Activated CD4-positive, alpha-beta T cell treated with anti-CD3 and anti-CD28 coated beads, Interleukin-2, Interleukin-4, amounts not matched to agents 100 ng/mL and 50 ng/mL, durations not matched to agents 16 hours and 8 hours (primary cell): ENCODE measurements at regions not wholly inside any gene's neighbourhood (a gene's known extent, or its start where the extent isn't known, plus 50 kb on each side); places are given as distances from the start of the nearest gene placed in this dataset.
"Not testable (repeated sequence)": the region's sequence is repeated elsewhere in the genome, so short reads cannot be mapped to it uniquely, and the experiment has no call there.

Experiments
- DNase-seq: peaks from one replicate; pipeline ENCODE4 v3.0.0-alpha.2; 2020; ENCODE audit warnings: low spot score

DNA sequence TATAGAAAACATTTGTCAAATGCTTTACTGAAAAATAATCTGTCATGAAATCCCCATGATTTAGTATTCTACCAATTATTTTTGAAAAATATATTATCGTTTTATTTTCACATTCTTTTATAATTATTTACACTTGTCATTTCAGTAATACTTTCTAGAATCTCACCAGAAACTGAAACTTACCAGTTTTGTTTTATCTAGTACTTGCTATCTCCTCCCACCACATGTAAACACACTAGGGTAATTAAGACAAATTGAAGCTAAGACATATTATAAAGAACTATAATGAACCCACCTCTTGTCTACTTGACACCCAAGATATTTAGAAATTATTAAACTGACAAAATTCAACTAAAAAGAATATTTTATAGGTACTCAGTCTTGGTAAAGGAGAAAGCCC is 51.5 kb upstream of the GRM3 start:
- no peak for DNase-seq

DNA sequence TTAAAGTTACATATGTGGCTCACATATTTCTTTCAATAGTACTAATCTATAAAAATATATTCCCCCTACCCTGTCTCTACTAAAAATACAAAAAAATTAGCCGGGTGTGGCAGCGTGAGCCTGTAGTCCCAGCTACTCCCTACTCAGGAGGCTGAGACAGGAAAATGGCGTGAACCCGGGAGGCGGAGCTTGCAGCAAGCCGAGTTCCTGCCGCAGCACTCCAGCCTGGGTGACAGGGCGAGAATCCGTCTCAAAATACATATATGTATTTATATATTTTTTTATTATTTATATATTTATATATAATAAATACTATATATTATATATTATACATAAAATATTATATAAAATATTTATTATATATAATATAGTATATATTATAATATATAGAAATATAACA is 69.7 kb upstream of the GRM3 start:
- DNase-seq = no peak

DNA sequence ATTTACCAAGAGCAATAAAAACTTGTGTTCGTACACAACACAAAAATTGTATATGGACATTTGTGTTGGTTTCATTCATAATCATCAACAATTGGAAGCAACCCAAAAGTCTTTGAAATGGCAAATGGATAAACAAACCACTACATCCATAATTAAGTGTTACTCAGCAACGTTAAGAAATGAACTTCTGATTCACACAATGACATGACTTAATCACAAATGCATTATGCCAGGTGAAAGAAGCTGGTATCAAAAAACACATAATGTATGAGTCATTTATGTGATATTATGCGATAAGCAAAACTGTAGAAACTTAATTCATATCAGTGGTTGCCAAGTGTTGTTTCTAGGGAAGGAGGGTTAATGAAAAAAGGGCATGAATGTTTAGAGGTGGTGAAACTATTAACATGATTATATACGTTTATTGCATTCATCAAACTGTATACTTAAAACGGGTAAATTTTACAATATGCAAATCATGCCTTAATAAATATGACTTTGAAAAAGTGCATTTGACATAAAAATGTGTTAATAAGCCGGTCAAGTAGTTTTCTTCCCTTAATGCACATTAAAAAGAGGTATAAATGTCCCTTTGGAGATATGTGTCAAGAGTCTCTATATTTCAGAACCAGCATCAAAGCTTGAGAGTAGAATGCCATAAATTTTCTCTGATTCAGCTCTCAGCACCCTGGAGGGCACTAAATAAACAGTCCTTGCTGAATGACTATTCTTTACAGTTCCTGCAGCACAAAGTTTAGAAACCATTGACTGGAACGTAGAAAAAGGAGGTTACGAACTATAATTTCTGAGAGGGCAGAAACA is 84.8 kb upstream of the GRM3 start:
- no peak for DNase-seq

DNA sequence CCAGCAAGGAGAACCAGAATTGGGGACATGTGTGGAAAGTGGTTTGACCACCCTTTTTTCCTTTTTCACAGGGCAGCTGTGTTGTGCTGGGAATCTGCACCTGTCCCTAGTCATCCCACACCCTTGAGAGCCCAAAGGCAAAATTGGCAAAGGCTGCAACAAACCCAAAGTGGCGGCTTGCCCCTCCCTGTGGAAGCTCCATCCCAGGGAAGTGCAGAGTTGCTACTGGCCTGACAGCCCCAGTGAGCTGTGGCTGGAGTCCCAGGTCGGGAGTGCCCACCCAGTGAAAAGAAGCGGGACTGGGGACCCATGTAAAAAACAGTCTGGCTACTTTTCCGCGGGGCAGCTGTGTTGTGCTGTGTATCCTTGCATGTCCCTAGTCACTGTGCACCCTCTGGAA is 109.1 kb upstream of the GRM3 start:
- DNase-seq = no peak

- no peak for DNase-seq
Measured at GRCh38 chr7:86504229-86504628, 139.5 kb upstream of the GRM3 start.

GRCh38 chr7:86499986-86500385 is 143.7 kb upstream of the GRM3 start:
- no peak for DNase-seq

- DNase-seq = no peak
Measured at GRCh38 chr7:86485827-86486226, 157.9 kb upstream of the GRM3 start.

DNA sequence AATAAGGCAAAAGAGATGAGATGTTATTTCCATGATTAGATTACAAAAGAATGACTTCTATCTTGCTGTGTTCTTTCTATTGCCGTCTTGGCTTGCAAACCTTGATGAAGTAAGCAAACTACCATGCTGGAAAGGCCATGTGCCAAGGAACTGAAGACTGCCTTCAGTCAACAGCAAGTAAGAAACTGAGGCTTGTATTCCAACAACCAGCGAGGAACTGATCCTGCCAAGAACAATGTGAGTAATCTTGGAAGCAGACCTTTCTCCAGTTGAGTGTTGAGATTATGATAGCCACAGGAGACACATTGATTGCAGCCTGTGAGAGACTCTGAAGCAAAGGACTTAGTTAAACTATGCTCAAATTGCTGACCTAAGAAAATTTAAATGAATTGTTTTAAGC is 164.6 kb upstream of the GRM3 start:
- no peak for DNase-seq

GRCh38 chr7:86477343-86477935 is 166.3 kb upstream of the GRM3 start:
- no peak for DNase-seq

GRCh38 chr7:86470763-86471162 is 172.9 kb upstream of the GRM3 start:
- DNase-seq = no peak

DNA sequence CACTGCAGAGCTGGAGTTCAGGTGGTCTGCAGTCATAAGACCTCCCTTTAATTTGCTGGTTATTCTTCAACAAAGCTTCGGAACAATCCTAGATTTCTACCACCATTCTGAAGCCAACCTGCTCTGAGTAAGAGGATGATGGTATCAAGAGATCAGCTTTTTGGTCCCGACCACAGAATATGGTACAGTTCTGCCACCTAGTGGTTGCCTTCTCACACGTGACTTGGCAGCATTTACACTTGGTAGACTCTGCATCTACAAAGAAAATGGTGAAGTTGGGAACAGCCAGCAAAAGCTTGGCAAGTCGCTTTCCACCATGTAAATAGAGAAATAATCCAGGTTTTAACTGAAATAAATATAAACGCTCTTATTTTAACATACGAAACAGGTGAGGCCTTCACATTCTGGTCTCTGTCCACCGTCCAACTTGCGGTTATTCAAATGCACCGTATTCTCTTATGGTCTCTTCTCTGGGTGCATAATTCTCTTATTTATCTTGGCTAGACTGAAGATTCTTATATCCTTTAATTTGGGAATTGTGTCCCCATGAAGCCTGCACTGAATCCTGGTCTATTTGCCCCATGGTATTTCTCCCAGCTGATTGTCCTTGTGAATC is 173.9 kb upstream of the GRM3 start:
- peak; percentile 69 for DNase-seq

DNA sequence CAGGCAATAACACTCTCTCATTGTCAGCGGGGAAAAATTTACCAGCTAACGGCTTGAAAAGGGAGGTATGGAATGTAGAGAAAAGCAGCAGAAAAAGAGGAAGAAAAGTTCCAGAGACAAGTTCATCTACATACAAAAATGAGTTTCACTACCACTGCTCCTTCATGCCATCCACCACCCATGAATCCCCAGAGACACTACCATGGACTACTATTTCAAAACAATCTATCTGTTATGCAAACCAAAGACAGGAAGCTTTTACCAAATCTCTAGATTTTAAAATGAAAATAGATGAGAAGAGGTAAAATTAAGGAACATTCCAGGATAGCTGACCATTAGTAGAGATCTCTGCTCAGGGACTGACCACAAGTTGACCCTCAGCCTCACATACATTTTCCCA is 189.0 kb upstream of the GRM3 start:
- no peak for DNase-seq

- DNase-seq = no peak
Measured at GRCh38 chr7:86453454-86453853, 190.3 kb upstream of the GRM3 start.

DNA sequence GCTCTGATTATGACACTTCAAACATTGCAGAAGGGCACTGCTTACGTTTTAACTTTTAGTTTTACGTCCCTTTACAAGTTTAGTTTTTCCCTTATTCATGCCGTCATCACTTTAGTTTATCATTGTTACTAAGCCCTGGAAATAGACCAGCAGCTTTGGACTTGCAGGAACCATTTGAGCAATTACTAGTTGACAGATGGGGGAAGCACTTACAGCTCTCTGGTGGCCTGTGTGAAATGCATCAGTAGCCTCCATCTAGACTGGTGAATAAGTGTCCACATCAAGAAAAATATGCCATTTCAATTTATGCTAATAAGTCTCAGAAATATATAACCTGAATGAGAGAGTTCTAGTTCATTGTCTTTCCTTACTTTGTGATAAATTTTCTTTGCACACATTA is 194.9 kb upstream of the GRM3 start:
- no peak for DNase-seq

DNA sequence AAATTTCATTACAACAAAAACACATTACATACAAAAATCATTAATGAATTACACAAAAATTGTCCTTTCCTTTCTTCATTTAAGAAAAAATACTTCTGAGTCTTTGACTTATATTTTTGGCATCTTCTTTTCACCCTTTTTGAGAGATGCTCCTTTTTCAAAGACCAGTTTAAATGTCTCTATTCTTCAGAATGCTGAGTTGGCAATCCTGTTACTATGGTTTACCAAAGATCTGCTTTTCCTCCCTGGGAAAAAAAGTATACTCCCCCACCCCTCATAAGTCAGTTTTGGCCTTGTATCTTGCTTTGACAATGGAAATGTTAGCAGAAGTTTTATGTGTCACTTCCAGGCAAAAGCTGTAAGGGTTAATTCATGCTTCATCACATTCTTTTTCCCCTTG is 198.4 kb upstream of the GRM3 start:
- no peak for DNase-seq

- no peak for DNase-seq
Measured at GRCh38 chr7:86444245-86444644, 199.5 kb upstream of the GRM3 start.

DNA sequence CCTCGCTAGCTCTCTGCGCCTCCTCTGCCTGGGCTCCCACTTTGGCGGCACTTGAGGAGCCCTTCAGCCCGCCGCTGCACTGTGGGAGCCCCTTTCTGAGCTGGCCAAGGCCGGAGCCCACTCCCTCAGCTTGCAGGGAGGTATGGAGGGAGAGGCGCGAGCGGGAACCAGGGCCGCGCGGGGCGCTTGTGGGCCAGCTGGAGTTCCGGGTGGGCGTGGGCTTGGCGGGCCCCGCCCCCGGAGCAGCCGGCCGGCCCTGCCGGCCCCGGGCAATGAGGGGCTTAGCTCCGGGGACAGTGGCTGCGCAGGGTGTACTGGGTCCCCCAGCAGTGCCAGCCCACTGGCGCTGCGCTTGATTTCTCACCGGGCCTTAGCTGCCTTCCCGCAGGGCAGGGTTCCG is 203.3 kb upstream of the GRM3 start:
- DNase-seq = not testable (repeated sequence)

GRCh38 chr7:86437951-86438450 is 205.7 kb upstream of the GRM3 start:
- DNase-seq = no peak

DNA sequence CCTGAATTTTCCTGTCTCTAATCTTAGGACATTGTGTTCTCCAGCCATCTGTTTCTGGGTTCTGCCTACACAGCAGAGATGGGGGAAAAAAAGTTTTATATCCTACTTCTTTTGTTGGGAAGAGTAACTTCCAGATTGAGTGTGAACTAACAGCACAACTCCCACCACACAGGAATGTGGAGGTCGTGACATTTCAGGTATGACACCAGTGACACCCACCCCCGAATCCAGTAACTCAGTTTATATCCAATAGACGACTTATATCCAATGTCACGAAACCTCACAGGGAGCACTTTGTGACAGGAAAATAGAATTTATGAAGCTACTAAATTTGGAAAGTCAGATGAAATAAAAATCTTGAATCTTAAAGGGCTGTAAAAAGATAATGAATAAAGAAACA is 211.9 kb upstream of the GRM3 start:
- DNase-seq = no peak

DNA sequence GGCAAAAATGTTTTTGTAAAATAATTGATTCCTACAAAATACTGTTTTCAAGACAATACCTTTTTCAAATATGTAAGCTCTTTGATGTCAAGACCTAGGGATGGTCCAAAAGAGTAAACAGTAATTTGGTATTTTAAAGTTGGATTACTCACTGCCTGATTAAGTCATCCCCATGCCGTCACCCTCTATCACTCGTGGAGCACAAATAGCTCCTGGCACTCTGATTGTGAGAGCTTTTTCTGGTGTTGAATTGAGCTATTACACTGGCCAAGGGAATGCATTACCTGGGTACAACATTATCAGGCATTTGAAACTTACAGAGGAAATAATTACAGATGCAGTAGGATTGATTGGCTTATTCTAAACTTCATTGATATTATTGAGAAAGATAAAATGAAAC is 231.9 kb upstream of the GRM3 start:
- no peak for DNase-seq

DNA sequence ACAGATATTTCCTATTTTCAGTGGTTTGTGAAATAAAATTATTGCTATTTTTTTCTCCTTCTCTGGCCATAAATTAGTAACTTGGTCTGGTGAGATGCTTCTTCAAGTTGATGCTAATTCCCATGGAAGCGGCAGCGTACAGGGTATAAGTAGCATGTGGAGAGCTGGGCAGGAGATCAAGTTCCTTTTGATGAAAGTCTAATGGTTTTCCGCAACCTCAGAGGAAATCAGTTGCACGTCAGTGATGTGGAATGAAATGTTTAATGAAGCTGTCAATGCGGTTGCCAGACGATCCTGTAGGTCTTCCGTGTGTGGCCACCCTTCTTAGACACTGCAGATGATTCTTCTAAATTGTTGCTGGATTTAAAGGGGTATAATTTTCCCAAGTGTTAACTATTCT is 236.4 kb upstream of the GRM3 start:
- no peak for DNase-seq

DNA sequence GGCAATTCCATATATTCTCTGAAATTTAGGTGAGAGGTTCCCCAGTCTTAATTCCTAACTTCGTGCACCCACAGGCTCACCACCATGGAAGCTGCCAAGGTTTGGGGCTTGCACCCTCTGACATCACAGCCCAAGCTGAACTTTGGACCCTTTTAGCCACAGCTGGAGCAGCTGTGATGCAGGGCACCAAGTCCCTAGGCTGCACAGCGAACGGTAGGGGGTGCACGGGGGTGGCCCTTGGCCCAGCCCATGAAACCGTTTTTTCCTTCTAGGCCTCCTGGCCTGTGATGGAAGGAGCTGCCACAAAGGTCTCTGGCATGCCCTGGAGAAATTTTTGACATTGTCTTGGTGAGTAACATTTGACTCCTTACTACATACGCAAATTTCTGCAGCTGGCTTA is 251.9 kb upstream of the GRM3 start:
- DNase-seq = no peak

GRCh38 chr7:86375602-86376001 is 268.1 kb upstream of the GRM3 start:
- not testable (repeated sequence) for DNase-seq
